ENCODE measurements at regions not wholly inside any gene's neighbourhood (a gene's known extent, or its start where the extent isn't known, plus 50 kb on each side); places are given as distances from the start of the nearest gene placed in this dataset.

GRCh38 chr3:135623558-135623957 is 342.0 kb upstream of the PPP2R3A start:
- Histone ChIP-seq H4K20me1 (ENCODE audit: insufficient read depth, low read length) (no peaks in the 10 kb centered on the region), H3K27me3 (ENCODE audit: insufficient read depth, low read length) (no peaks in the 10 kb centered on the region), H3K27ac (ENCODE audit: low read depth, low read length) (no peak overlapping the region), H3K79me2 (ENCODE audit: insufficient read depth, low read length) (no peaks in the 10 kb centered on the region), H3K36me3 (ENCODE audit: insufficient read depth, low read length) (no peaks in the 10 kb centered on the region), H3K4me2 (ENCODE audit: insufficient read depth, low read length) (no peak overlapping the region), H3K4me1 (ENCODE audit: insufficient read depth, low read length) (no peaks in the 10 kb centered on the region), H3K9me3 (ENCODE audit: low read depth, low read length) (no peaks in the 10 kb centered on the region), H2AFZ (ENCODE audit: low read length) (no peak overlapping the region), H3K4me3 (ENCODE audit: insufficient read depth, low read length) (no peak overlapping the region)
- no peak for TF ChIP-seq CTCF (IDR thresholded peaks at IDR 0.05; ENCODE audit: extremely low read depth, low read depth, low read length)
- DNase-seq (ENCODE audit: insufficient read length, low spot score, missing footprints) = no peak

- no peaks in the 10 kb centered on the region for H3K27me3 ChIP-seq (ENCODE audit: insufficient read depth, low read length)
- H3K79me2 ChIP-seq (ENCODE audit: insufficient read depth, low read length) = no peaks in the 10 kb centered on the region
- no peak for TF ChIP-seq CTCF (IDR thresholded peaks at IDR 0.05; ENCODE audit: extremely low read depth, low read depth, low read length)
- H3K4me2 ChIP-seq (ENCODE audit: insufficient read depth, low read length) = no peak overlapping the region
- no peaks in the 10 kb centered on the region for H3K4me1 ChIP-seq (ENCODE audit: insufficient read depth, low read length)
- H3K36me3 ChIP-seq (ENCODE audit: insufficient read depth, low read length) = no peaks in the 10 kb centered on the region
- no peak overlapping the region for H2AFZ ChIP-seq (ENCODE audit: low read length)
- no peak for DNase-seq (ENCODE audit: insufficient read length, low spot score, missing footprints)
- H3K27ac ChIP-seq (ENCODE audit: low read depth, low read length) = no peak overlapping the region
- H3K4me3 ChIP-seq (ENCODE audit: insufficient read depth, low read length) = no peak overlapping the region
- H3K9me3 ChIP-seq (ENCODE audit: low read depth, low read length) = no peaks in the 10 kb centered on the region
- no peaks in the 10 kb centered on the region for H4K20me1 ChIP-seq (ENCODE audit: insufficient read depth, low read length)
Observed at GRCh38 chr3:135627057-135627456, 338.5 kb upstream of the PPP2R3A start.

GRCh38 chr3:135629701-135630408 is 335.7 kb upstream of the PPP2R3A start:
- H3K36me3 ChIP-seq (ENCODE audit: insufficient read depth, low read length) = no peaks in the 10 kb centered on the region
- H4K20me1 ChIP-seq (ENCODE audit: insufficient read depth, low read length) = no peaks in the 10 kb centered on the region
- H3K4me3 ChIP-seq (ENCODE audit: insufficient read depth, low read length) = no peak overlapping the region
- H3K4me1 ChIP-seq (ENCODE audit: insufficient read depth, low read length) = no peaks in the 10 kb centered on the region
- H3K27ac ChIP-seq (ENCODE audit: low read depth, low read length) = no peak overlapping the region
- H2AFZ ChIP-seq (ENCODE audit: low read length) = no peak overlapping the region
- no peaks in the 10 kb centered on the region for H3K27me3 ChIP-seq (ENCODE audit: insufficient read depth, low read length)
- no peak for TF ChIP-seq CTCF (IDR thresholded peaks at IDR 0.05; ENCODE audit: extremely low read depth, low read depth, low read length)
- DNase-seq (ENCODE audit: insufficient read length, low spot score, missing footprints) = no peak
- no peaks in the 10 kb centered on the region for H3K79me2 ChIP-seq (ENCODE audit: insufficient read depth, low read length)
- H3K4me2 ChIP-seq (ENCODE audit: insufficient read depth, low read length) = no peak overlapping the region
- no peaks in the 10 kb centered on the region for H3K9me3 ChIP-seq (ENCODE audit: low read depth, low read length)

- H3K79me2 ChIP-seq (ENCODE audit: insufficient read depth, low read length) = no peaks in the 10 kb centered on the region
- H3K4me1 ChIP-seq (ENCODE audit: insufficient read depth, low read length) = no peaks in the 10 kb centered on the region
- no peak for DNase-seq (ENCODE audit: insufficient read length, low spot score, missing footprints)
- no peaks in the 10 kb centered on the region for H3K9me3 ChIP-seq (ENCODE audit: low read depth, low read length)
- no peaks in the 10 kb centered on the region for H3K36me3 ChIP-seq (ENCODE audit: insufficient read depth, low read length)
- H3K4me3 ChIP-seq (ENCODE audit: insufficient read depth, low read length) = no peak overlapping the region
- H3K27me3 ChIP-seq (ENCODE audit: insufficient read depth, low read length) = no peaks in the 10 kb centered on the region
- TF ChIP-seq CTCF (IDR thresholded peaks at IDR 0.05; ENCODE audit: extremely low read depth, low read depth, low read length) = no peak
- no peak overlapping the region for H2AFZ ChIP-seq (ENCODE audit: low read length)
- H4K20me1 ChIP-seq (ENCODE audit: insufficient read depth, low read length) = no peaks in the 10 kb centered on the region
- no peak overlapping the region for H3K4me2 ChIP-seq (ENCODE audit: insufficient read depth, low read length)
- no peak overlapping the region for H3K27ac ChIP-seq (ENCODE audit: low read depth, low read length)
Observed at GRCh38 chr3:135632556-135633065, 332.9 kb upstream of the PPP2R3A start.
